RCC 7860 (cell line): ENCODE measurements at regions not wholly inside any gene's neighbourhood (a gene's known extent, or its start where the extent isn't known, plus 50 kb on each side); places are given as distances from the start of the nearest gene placed in this dataset.
A peak's percentile ranks its signal among the peaks of the same experiment; 100 is the strongest.

ENCODE experiments used
- DNase-seq: peaks from one replicate; pipeline ENCODE4 v3.0.0-alpha.2; 2015; ENCODE audit warnings: low spot score
- FAIRE-seq: peaks from 2 replicates; lab custom pipeline; 2012; peaks lifted over from hg19 to GRCh38; lab: Jason Lieb, UNC

GRCh38 chr2:153109793-153110192, 368.8 kb downstream of the RPRM start:
- FAIRE-seq (no peak), DNase-seq (no peak)

GRCh38 chr2:153106802-153107477, 371.6 kb downstream of the RPRM start:
- FAIRE-seq = no peak
- DNase-seq = no peak

- no peak for DNase-seq
- FAIRE-seq = no peak
Observed at GRCh38 chr2:153105829-153106578, 372.6 kb downstream of the RPRM start.

GRCh38 chr2:153101187-153101586, 377.4 kb downstream of the RPRM start:
- DNase-seq = peak; percentile 10
- peak; percentile 22 for FAIRE-seq

GRCh38 chr2:153100151-153100550, 378.4 kb downstream of the RPRM start:
- FAIRE-seq = no peak
- DNase-seq = no peak

- DNase-seq (no peak), FAIRE-seq (no peak)
Observed at GRCh38 chr2:153098073-153098472, 379.7 kb downstream of the ARL6IP6 start.

GRCh38 chr2:153096272-153096671, 377.9 kb downstream of the ARL6IP6 start:
- DNase-seq = no peak
- FAIRE-seq = no peak

GRCh38 chr2:153091344-153091743, 372.9 kb downstream of the ARL6IP6 start:
- FAIRE-seq = no peak

GRCh38 chr2:153079315-153079714, 360.9 kb downstream of the ARL6IP6 start:
- FAIRE-seq (no peak), DNase-seq (no peak)

More at GRCh38 chr2:153091344-153091743, 372.9 kb downstream of the ARL6IP6 start:
- DNase-seq = no peak

- no peak for FAIRE-seq
- DNase-seq = no peak
Observed at GRCh38 chr2:153077311-153077710, 358.9 kb downstream of the ARL6IP6 start.

GRCh38 chr2:153074207-153074606, 355.8 kb downstream of the ARL6IP6 start:
- DNase-seq (no peak), FAIRE-seq (no peak)

- FAIRE-seq = no peak
Observed at GRCh38 chr2:153072813-153073212, 354.4 kb downstream of the ARL6IP6 start.

GRCh38 chr2:153072077-153072476, 353.7 kb downstream of the ARL6IP6 start:
- DNase-seq = no peak
- no peak for FAIRE-seq

More at GRCh38 chr2:153072813-153073212, 354.4 kb downstream of the ARL6IP6 start:
- no peak for DNase-seq

GRCh38 chr2:153071090-153071489, 352.7 kb downstream of the ARL6IP6 start:
- DNase-seq (no peak), FAIRE-seq (no peak)

GRCh38 chr2:153068915-153069314, 350.5 kb downstream of the ARL6IP6 start:
- FAIRE-seq (no peak), DNase-seq (no peak)

GRCh38 chr2:153068052-153068451, 349.6 kb downstream of the ARL6IP6 start:
- FAIRE-seq (no peak), DNase-seq (no peak)

GRCh38 chr2:153059338-153060052, 341.1 kb downstream of the ARL6IP6 start:
- DNase-seq (peak; percentile 63), FAIRE-seq (peak; percentile 54)

GRCh38 chr2:153057743-153058142, 339.3 kb downstream of the ARL6IP6 start:
- no peak for FAIRE-seq
- DNase-seq = no peak

GRCh38 chr2:153055182-153055581, 336.8 kb downstream of the ARL6IP6 start:
- FAIRE-seq (no peak), DNase-seq (no peak)

GRCh38 chr2:153052807-153053559, 334.6 kb downstream of the ARL6IP6 start:
- no peak for FAIRE-seq
- DNase-seq = no peak

- no peak for DNase-seq
- no peak for FAIRE-seq
Observed at GRCh38 chr2:153047220-153047619, 328.8 kb downstream of the ARL6IP6 start.
